Uterus (tissue), 3 donors: ENCODE measurements at regions not wholly inside any gene's neighbourhood (a gene's known extent, or its start where the extent isn't known, plus 50 kb on each side); places are given as distances from the start of the nearest gene placed in this dataset.

Experiments used
- DNase-seq, 2 donors: peaks; one replicate each; pipeline ENCODE4 v3.0.0-alpha.2; 2019 to 2020
- H3K27ac ChIP-seq, 2 donors: fragments of 200-600 bp; sonication (generic); 1 replicate in 1 of 2; 2 replicates in 1 of 2; pipeline ENCODE4 v1.5.1; 2016 to 2018
- H3K27me3 ChIP-seq, 2 donors: fragments of 200-600 bp; sonication (generic); one replicate each; pipeline ENCODE4 v1.5.1; 2018 to 2019; ENCODE audit warnings: control low read depth in 1 of 2
- H3K36me3 ChIP-seq, 2 donors: fragments of 200-600 bp; sonication (generic); one replicate each; pipeline ENCODE4 v1.5.1; 2019; ENCODE audit warnings: control low read depth in 1 of 2
- H3K4me1 ChIP-seq, 2 donors: fragments of 200-600 bp; sonication (generic); one replicate each; pipeline ENCODE4 v1.5.1; 2018 to 2019; ENCODE audit warnings: control low read depth in 1 of 2
- H3K4me3 ChIP-seq, 2 donors: fragments of 200-600 bp; sonication (generic); 1 replicate in 1 of 2; 2 replicates in 1 of 2; pipeline ENCODE4 v1.5.1; 2018 to 2019; ENCODE audit warnings: mild to moderate bottlenecking in 1 of 2
- H3K9me3 ChIP-seq, 2 donors: fragments of 200-600 bp; sonication (generic); one replicate each; pipeline ENCODE4 v1.5.1; 2019; ENCODE audit warnings: control low read depth in 1 of 2
- CTCF ChIP-seq, 4 experiments: fragments of 200-600 bp in 2 of 4; fragments of 450-650 bp in 2 of 4; sonication (generic) in 2 of 4; IDR thresholded peaks; one replicate each; pipeline ENCODE4 v1.5.1; 2016 to 2019; ENCODE audit warnings: antibody characterized with exemption in 4 of 4, mild to moderate bottlenecking in 2 of 4, moderate library complexity in 1 of 4
- POLR2A ChIP-seq, 2 donors: fragments of 450-650 bp; IDR thresholded peaks; one replicate each; pipeline ENCODE4 v1.6.1; 2016; ENCODE audit warnings: antibody characterized with exemption in 2 of 2, mild to moderate bottlenecking in 1 of 2, moderate library complexity in 1 of 2
- intact Hi-C: fragments of 100-400 bp; cut with DNase I; formaldehyde crosslinking; loops from one replicate; pipeline ENCODE4 v1.15.1; 2023; ENCODE audit warnings: low total_unique reads
- donor health status: DM: yes; HTN: yes; CAD: no.

- H3K9me3 ChIP-seq: no peaks in the 10 kb centered on the region
- H3K36me3 ChIP-seq: no peaks in the 10 kb centered on the region
- no peaks in the 10 kb centered on the region for H3K27me3 ChIP-seq
- DNase-seq: no peak
- TF ChIP-seq CTCF (IDR thresholded peaks at IDR 0.05) (no peak), POLR2A (IDR thresholded peaks at IDR 0.05) (no peak)
- intact Hi-C loops: no loop called here
- H3K27ac ChIP-seq: no peak overlapping the region
- H3K4me3 ChIP-seq: no peak overlapping the region
- no peaks in the 10 kb centered on the region for H3K4me1 ChIP-seq
Measured at GRCh38 chr4:165803005-165803404, 70.0 kb upstream of the TLL1 start.

GRCh38 chr4:165805406-165805805 is 67.6 kb upstream of the TLL1 start:
- Histone ChIP-seq H3K9me3 (no peaks in the 10 kb centered on the region), H3K4me3 (no peak overlapping the region), H3K36me3 (no peaks in the 10 kb centered on the region), H3K27me3 (no peaks in the 10 kb centered on the region), H3K27ac (no peak overlapping the region), H3K4me1 (no peaks in the 10 kb centered on the region)
- TF ChIP-seq POLR2A (IDR thresholded peaks at IDR 0.05): no peak
- no peak for TF ChIP-seq CTCF (IDR thresholded peaks at IDR 0.05)
- DNase-seq: no peak
- intact Hi-C loops: no loop called here

- TF ChIP-seq CTCF (IDR thresholded peaks at IDR 0.05) (no peak), POLR2A (IDR thresholded peaks at IDR 0.05) (no peak)
- no peak for DNase-seq
- Histone ChIP-seq H3K4me1 (no peaks in the 10 kb centered on the region), H3K4me3 (no peak overlapping the region), H3K27ac (no peak overlapping the region), H3K36me3 (no peaks in the 10 kb centered on the region), H3K9me3 (no peaks in the 10 kb centered on the region), H3K27me3 (no peaks in the 10 kb centered on the region)
- intact Hi-C loops: no loop called here
Measured at GRCh38 chr4:165806613-165807012, 66.4 kb upstream of the TLL1 start.

GRCh38 chr4:165810726-165811125 is 62.3 kb upstream of the TLL1 start:
- Histone ChIP-seq H3K4me3 (no peak overlapping the region), H3K36me3 (no peaks in the 10 kb centered on the region), H3K4me1 (no peaks in the 10 kb centered on the region), H3K27ac (no peak overlapping the region), H3K27me3 (no peaks in the 10 kb centered on the region), H3K9me3 (no peaks in the 10 kb centered on the region)
- TF ChIP-seq CTCF (IDR thresholded peaks at IDR 0.05) (no peak), POLR2A (IDR thresholded peaks at IDR 0.05) (no peak)
- intact Hi-C loops: no loop called here
- no peak for DNase-seq

- TF ChIP-seq CTCF (IDR thresholded peaks at IDR 0.05): no peak
- no peak for TF ChIP-seq POLR2A (IDR thresholded peaks at IDR 0.05)
- H3K9me3 ChIP-seq: no peaks in the 10 kb centered on the region
- H3K4me1 ChIP-seq: no peaks in the 10 kb centered on the region
- no peaks in the 10 kb centered on the region for H3K27me3 ChIP-seq
- no peak overlapping the region for H3K27ac ChIP-seq
- DNase-seq: no peak
- H3K4me3 ChIP-seq: no peak overlapping the region
- intact Hi-C loops: no loop called here
- H3K36me3 ChIP-seq: no peaks in the 10 kb centered on the region
Measured at GRCh38 chr4:165813606-165814005, 59.4 kb upstream of the TLL1 start.
